GM13976 (cell line): ENCODE measurements at regions not wholly inside any gene's neighbourhood (a gene's known extent, or its start where the extent isn't known, plus 50 kb on each side); places are given as distances from the start of the nearest gene placed in this dataset.

Experiments used
- DNase-seq: peaks from one replicate; pipeline ENCODE4 v3.0.0; 2012; ENCODE audit warnings: low spot score
- CTCF ChIP-seq: IDR thresholded peaks from 2 replicates; pipeline ENCODE4 v1.5.1; 2012; ENCODE audit warnings: borderline replicate concordance, mild to moderate bottlenecking; ENCODE audit not compliant: insufficient read depth; ENCODE audit errors: extremely low read depth, missing control alignments, control extremely low read depth
- in situ Hi-C: fragments of 300-500 bp; cut with MboI; formaldehyde crosslinking; loops from one replicate; pipeline ENCODE4 v1.12.0; 2022; ENCODE audit warnings: low sequenced_read_pairs, mixed read lengths, inconsistent platforms; ENCODE audit not compliant: unreplicated experiment

GRCh38 chr10:22875581-22875980 is 52.3 kb upstream of the ARMC3 start:
- no peak for TF ChIP-seq CTCF
- DNase-seq: no peak
- in situ Hi-C loops: no loop called here

DNA sequence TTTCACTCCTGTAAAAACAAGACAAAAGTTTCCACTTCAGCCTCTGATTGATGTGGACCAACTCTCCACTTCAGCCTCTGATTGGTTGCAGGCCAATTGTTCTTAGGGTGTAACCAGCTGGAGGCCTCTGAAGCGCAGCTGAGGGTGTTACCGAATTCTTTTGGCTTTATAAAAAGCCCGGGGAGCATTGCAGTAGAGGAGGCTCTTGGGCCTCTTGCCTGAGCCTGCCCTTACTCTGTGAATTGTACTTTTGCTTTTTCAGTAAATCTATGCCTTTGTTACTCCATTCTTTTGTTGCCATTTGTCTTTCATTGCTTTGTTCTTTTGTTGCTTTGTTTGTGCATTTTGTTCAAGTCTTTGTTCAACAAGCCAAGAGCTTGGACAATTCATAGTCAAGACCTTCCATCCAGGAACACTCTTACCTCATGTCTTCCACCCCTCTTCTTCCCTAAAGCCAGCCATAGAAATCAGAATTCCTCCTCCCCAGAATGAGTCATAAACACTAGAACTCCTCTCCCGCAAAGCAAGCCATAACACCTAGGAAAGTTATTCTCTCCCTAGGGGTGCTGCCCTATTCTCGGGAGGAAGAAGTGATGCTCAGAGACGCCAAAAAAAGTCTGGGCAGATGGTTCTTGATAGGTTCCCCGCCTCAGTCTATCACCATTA is 53.5 kb upstream of the ARMC3 start:
- no peak for DNase-seq

DNA sequence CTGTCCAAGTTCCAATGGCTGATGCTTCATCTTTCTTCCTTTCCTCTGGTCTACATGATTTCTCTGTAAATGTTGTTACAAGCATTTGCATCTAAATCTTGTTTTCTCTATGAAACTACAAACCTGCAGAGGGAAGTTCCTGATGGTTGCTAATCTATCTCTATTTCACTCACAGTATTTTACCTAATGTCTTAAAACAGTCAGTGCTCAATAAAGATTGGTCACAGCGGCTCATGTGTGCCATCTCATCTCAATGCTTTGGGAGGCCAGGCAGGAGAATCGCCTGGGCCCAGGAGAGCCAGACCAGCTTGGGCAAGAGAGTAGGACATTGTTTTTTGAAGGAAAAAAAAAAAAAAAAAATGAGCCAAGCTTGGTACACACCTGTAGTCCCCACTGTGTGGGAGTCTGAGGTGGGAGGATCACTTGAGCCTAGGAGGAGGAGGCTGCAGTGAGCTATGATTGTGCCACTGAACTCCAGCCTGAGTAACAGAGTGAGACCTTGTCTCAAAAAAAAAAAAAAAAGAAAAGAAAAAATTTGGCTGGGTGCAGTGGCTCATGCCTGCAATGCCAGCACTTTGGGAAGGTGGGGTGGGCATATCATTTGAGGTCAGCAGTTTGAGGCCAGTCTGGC is 71.3 kb upstream of the ARMC3 start:
- no peak for DNase-seq
- in situ Hi-C loops: no loop called here
- no peak for TF ChIP-seq CTCF

More for the DNA sequence above, 53.5 kb upstream of the ARMC3 start:
- in situ Hi-C loops: no loop called here
- no peak for TF ChIP-seq CTCF

- DNase-seq: no peak
- TF ChIP-seq CTCF: no peak
- in situ Hi-C loops: no loop called here
Measured at GRCh38 chr10:22854935-22855421, 72.9 kb upstream of the ARMC3 start.

DNA sequence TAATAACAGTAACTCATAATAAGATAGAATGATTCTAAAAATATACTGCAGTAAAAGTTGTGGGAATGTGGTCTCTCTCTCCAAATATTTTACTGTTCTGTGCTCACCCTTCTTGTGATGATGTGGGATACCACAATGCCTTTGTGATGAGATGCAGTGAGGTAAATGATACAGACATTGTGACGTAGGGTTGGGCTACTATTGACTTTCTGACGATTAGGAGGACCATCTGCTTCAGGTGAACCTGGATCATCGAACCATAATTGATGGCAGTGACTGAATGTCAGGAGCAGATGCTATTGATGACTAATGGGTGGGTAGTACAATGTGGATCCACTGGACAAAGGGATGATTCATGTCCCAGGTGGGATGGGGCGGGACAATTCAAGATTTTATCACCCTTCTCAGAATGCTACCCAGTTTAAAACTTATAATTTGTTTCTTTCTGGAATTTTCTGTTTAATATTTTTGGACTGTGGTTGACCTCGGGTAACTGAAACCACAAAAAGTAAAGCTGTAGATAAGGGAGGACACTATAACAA is 73.9 kb upstream of the ARMC3 start:
- TF ChIP-seq CTCF: no peak
- DNase-seq: no peak
- in situ Hi-C loops: no loop called here

DNA sequence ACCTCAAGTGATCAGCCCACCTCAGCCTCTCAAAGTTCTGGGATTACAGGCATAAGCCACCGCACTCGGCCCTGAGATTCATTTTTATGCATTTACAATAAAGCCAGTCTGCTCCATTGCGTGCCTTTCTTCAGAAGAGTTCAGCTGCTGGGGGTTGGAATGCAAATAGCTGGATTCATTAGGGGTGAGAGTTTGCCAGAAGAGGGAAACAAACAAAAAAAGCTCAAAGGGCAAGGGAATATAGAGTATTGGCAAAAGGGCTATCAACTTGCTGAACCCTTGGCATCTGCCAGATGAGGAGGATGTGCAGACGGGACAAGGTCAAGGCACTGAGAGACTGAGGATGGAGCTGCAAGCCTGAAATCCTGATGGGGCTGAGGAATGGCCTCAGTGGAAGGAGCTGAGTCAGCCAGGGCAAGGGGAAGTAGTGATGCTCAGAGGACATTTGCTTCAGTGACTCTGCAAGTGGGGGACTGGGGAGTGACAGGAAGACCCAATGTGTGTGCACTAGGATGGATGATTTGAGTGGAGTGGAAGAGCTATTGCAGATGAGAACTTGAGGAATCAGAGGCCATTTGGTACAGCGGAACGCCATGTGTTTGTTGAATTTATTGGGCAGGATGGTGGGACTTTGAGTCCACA is 75.0 kb upstream of the ARMC3 start:
- no peak for TF ChIP-seq CTCF
- in situ Hi-C loops: no loop called here
- DNase-seq: no peak
